Neuron (in vitro differentiated cells): ENCODE measurements at regions not wholly inside any gene's neighbourhood (a gene's known extent, or its start where the extent isn't known, plus 50 kb on each side); places are given as distances from the start of the nearest gene placed in this dataset.
A peak's percentile ranks its signal among the peaks of the same experiment; 100 is the strongest.

Experiments
- H2AFZ ChIP-seq: one replicate; pipeline ENCODE4 v1.6.1; 2013; ENCODE audit warnings: low read depth, mild to moderate bottlenecking, inconsistent platforms, low read length, moderate library complexity
- H3K27me3 ChIP-seq: one replicate; pipeline ENCODE4 v1.6.1; 2013; ENCODE audit warnings: low read length; ENCODE audit not compliant: insufficient read depth
- H3K36me3 ChIP-seq: one replicate; pipeline ENCODE4 v1.6.1; 2013; ENCODE audit warnings: low read length; ENCODE audit not compliant: insufficient read depth
- H3K4me1 ChIP-seq: one replicate; pipeline ENCODE4 v1.6.1; 2013; ENCODE audit warnings: low read length; ENCODE audit not compliant: insufficient read depth
- H3K4me3 ChIP-seq: 2 replicates; pipeline ENCODE4 v1.5.1; 2013; ENCODE audit warnings: mild to moderate bottlenecking, low read length, moderate library complexity
- H3K9me3 ChIP-seq: one replicate; pipeline ENCODE4 v1.6.1; 2013; ENCODE audit warnings: low read length

- no peak overlapping the region for H3K4me3 ChIP-seq
- H3K27me3 ChIP-seq: no peaks in the 10 kb centered on the region
- H3K4me1 ChIP-seq: peaks cover 17% of the 10 kb centered on the region
- H2AFZ ChIP-seq: no peak overlapping the region
- H3K36me3 ChIP-seq: no peaks in the 10 kb centered on the region
- no peaks in the 10 kb centered on the region for H3K9me3 ChIP-seq
Observed at GRCh38 chr5:72619677-72620076, 112.5 kb upstream of the ZNF366 start.

DNA sequence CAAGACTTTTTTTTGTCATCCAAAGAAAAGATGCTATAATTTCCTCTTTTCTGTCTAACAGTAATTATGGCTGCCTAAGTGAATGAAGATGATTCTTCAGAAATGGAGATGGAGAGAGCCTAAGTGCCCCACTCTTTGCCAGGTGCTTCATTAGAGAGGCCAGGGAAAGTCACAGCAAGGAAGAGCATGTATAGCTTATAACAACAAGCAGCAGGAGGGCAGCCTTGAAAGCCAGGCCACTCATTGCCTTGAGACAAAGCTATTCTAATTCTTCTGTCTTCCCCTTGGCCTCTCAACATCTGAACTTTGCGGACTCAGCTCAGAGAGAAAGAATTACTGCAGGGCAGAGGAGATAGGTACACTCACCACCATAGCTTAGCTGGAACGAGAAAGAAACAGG lies 112.0 kb upstream of the ZNF366 start:
- H3K4me3 ChIP-seq: no peak overlapping the region
- H3K4me1 ChIP-seq: peaks cover 14% of the 10 kb centered on the region
- no peaks in the 10 kb centered on the region for H3K9me3 ChIP-seq
- no peaks in the 10 kb centered on the region for H3K36me3 ChIP-seq
- H2AFZ ChIP-seq: no peak overlapping the region
- no peaks in the 10 kb centered on the region for H3K27me3 ChIP-seq

- Histone ChIP-seq H3K4me1 (peaks cover 9% of the 10 kb centered on the region), H3K9me3 (no peaks in the 10 kb centered on the region), H2AFZ (no peak overlapping the region), H3K36me3 (no peaks in the 10 kb centered on the region), H3K4me3 (no peak overlapping the region), H3K27me3 (no peaks in the 10 kb centered on the region)
Observed at GRCh38 chr5:72618708-72619107, 111.5 kb upstream of the ZNF366 start.

GRCh38 chr5:72615061-72615460 lies 107.9 kb upstream of the ZNF366 start:
- Histone ChIP-seq H3K36me3 (no peaks in the 10 kb centered on the region), H3K9me3 (no peaks in the 10 kb centered on the region), H3K4me3 (no peak overlapping the region), H3K4me1 (peaks cover 15% of the 10 kb centered on the region), H3K27me3 (no peaks in the 10 kb centered on the region), H2AFZ (no peak overlapping the region)

DNA sequence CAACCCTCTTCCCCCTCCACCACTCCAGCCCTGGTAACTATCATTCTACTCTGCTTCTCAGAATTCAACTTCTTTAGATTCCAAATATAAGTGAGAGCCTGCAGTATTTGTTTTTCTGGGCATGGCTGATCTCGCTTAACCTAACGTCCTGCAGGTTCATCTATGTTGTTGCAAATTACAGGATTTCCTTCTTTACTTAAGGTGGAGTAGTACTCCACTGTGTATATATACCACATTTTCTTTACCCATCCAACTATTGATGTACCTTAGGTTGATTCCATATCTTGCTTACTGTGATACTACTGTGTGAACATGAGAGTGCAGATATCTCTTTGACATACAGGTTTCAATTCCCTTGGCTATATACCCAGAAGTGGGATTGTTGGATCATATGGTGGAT lies 106.3 kb upstream of the ZNF366 start:
- Histone ChIP-seq H3K9me3 (no peaks in the 10 kb centered on the region), H3K4me1 (peaks cover 18% of the 10 kb centered on the region), H3K27me3 (no peaks in the 10 kb centered on the region), H3K4me3 (no peak overlapping the region), H2AFZ (no peak overlapping the region), H3K36me3 (no peaks in the 10 kb centered on the region)

DNA sequence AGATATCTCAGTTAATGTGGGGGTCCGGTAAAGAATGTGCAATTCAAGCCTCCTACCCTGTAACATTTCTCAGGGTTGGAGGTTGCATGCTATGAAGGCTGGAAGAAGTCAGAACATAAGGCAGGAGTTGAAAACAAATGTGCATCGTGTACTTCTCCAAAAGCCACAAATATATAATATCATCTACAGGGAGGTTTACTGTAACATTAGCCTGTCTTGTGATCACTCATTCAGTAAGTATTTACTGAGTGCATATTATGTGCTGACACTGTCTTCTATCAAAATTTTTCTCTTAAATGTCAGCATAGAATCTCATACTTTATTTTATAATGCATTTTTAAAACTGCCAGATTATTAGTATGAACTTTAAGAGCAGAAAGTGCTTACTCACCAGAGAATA lies 105.6 kb upstream of the ZNF366 start:
- H3K4me1 ChIP-seq: peaks cover 24% of the 10 kb centered on the region
- no peak overlapping the region for H2AFZ ChIP-seq
- no peaks in the 10 kb centered on the region for H3K36me3 ChIP-seq
- no peaks in the 10 kb centered on the region for H3K9me3 ChIP-seq
- H3K27me3 ChIP-seq: no peaks in the 10 kb centered on the region
- no peak overlapping the region for H3K4me3 ChIP-seq

- H3K27me3 ChIP-seq: no peaks in the 10 kb centered on the region
- no peaks in the 10 kb centered on the region for H3K36me3 ChIP-seq
- H3K4me1 ChIP-seq: peaks cover 26% of the 10 kb centered on the region
- H3K9me3 ChIP-seq: no peaks in the 10 kb centered on the region
- no peak overlapping the region for H3K4me3 ChIP-seq
- H2AFZ ChIP-seq: no peak overlapping the region
Observed at GRCh38 chr5:72611118-72611730, 104.0 kb upstream of the ZNF366 start.

GRCh38 chr5:72608926-72609325 lies 101.7 kb upstream of the ZNF366 start:
- Histone ChIP-seq H3K27me3 (no peaks in the 10 kb centered on the region), H3K36me3 (no peaks in the 10 kb centered on the region), H3K4me1 (peaks cover 26% of the 10 kb centered on the region), H3K4me3 (no peak overlapping the region), H2AFZ (peak overlapping the region; percentile 21), H3K9me3 (no peaks in the 10 kb centered on the region)

GRCh38 chr5:72608297-72608696 lies 101.1 kb upstream of the ZNF366 start:
- Histone ChIP-seq H3K4me1 (peaks cover 26% of the 10 kb centered on the region), H3K36me3 (no peaks in the 10 kb centered on the region), H2AFZ (no peak overlapping the region), H3K27me3 (no peaks in the 10 kb centered on the region), H3K9me3 (no peaks in the 10 kb centered on the region), H3K4me3 (no peak overlapping the region)

DNA sequence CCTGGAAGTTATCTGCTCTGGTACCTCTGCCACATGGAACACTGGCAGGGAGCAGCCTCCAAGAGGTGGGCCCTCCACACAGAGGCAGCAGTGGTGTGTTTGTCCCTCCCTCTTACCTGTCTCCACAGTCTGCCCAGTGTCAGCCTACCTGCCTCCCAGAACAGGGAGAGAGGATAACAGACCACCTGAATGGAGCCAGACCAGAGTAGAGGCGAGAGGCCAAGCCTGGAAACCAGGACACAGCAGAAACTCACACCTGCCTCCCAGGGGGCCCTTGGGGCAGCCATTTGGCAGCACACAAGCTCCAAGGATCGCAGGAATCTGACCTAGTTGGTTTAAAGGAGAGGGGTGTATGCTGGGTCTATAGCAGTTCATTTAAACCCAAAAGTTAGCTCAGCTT lies 100.2 kb upstream of the ZNF366 start:
- peaks cover 26% of the 10 kb centered on the region for H3K4me1 ChIP-seq
- no peaks in the 10 kb centered on the region for H3K36me3 ChIP-seq
- no peak overlapping the region for H2AFZ ChIP-seq
- no peak overlapping the region for H3K4me3 ChIP-seq
- H3K27me3 ChIP-seq: no peaks in the 10 kb centered on the region
- H3K9me3 ChIP-seq: no peaks in the 10 kb centered on the region

- Histone ChIP-seq H3K4me3 (no peak overlapping the region), H2AFZ (no peak overlapping the region), H3K27me3 (no peaks in the 10 kb centered on the region), H3K9me3 (no peaks in the 10 kb centered on the region), H3K36me3 (no peaks in the 10 kb centered on the region), H3K4me1 (peaks cover 26% of the 10 kb centered on the region)
Observed at GRCh38 chr5:72606525-72606924, 99.3 kb upstream of the ZNF366 start.

GRCh38 chr5:72605632-72606031 lies 98.4 kb upstream of the ZNF366 start:
- Histone ChIP-seq H2AFZ (no peak overlapping the region), H3K4me1 (peaks cover 17% of the 10 kb centered on the region), H3K36me3 (no peaks in the 10 kb centered on the region), H3K9me3 (no peaks in the 10 kb centered on the region), H3K4me3 (no peak overlapping the region), H3K27me3 (no peaks in the 10 kb centered on the region)

DNA sequence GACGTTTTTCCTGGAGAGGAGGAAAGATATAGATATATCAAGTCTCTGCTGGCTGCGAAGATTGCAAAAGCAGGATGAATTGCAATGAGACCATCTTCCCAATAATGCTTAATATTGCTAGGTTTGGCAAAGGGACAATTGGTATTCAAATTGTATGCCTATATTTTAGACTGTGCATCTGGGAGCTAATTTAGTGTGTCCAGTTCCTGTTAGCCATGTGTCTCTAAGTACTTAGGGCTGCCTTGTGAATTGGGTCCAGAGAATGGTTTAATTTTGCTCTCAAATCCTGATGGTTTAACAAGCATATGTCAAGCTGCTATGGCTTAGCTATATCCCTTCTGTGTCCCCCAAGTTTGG lies 97.6 kb upstream of the ZNF366 start:
- Histone ChIP-seq H3K4me3 (no peak overlapping the region), H3K36me3 (no peaks in the 10 kb centered on the region), H2AFZ (no peak overlapping the region), H3K9me3 (no peaks in the 10 kb centered on the region), H3K27me3 (no peaks in the 10 kb centered on the region), H3K4me1 (peaks cover 21% of the 10 kb centered on the region)

- no peak overlapping the region for H2AFZ ChIP-seq
- H3K4me3 ChIP-seq: no peak overlapping the region
- no peaks in the 10 kb centered on the region for H3K9me3 ChIP-seq
- no peaks in the 10 kb centered on the region for H3K27me3 ChIP-seq
- H3K36me3 ChIP-seq: no peaks in the 10 kb centered on the region
- peaks cover 23% of the 10 kb centered on the region for H3K4me1 ChIP-seq
Observed at GRCh38 chr5:72604111-72604797, 97.0 kb upstream of the ZNF366 start.
